ENCODE measurements at regions not wholly inside any gene's neighbourhood (a gene's known extent, or its start where the extent isn't known, plus 50 kb on each side); places are given as distances from the start of the nearest gene placed in this dataset.

DNA sequence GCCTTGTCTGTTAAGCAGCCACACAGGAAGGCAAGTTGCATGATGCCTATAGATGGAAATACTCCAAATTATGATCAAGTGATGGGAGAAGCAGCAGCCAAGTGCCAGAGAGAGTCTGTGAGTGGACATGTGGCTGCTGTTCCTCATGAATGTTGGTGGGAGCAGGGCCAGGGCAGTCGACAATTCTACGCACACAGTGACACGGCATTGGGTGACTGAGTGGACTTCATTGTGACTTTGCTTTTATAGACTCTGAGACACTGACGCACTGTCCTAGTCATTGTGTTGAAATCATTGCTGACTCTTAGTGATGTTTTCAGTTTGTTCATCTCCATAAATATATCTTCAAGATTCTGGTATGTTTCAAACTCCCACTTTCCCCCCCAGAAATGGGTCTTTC lies 246.3 kb upstream of the SEMA6D start:
- Mint-ChIP-seq H3K36me3 (ENCODE audit: insufficient read depth, unreplicated experiment) (peaks cover 4% of the 10 kb centered on the region), H3K27ac (ENCODE audit: unreplicated experiment) (no peak overlapping the region), H3K4me1 (ENCODE audit: low read depth, unreplicated experiment) (no peaks in the 10 kb centered on the region), H3K4me3 (ENCODE audit: low read depth, unreplicated experiment) (no peak overlapping the region), H3K27me3 (ENCODE audit: unreplicated experiment) (no peaks in the 10 kb centered on the region), H3K9me3 (ENCODE audit: low read depth, unreplicated experiment) (peaks cover 5% of the 10 kb centered on the region)
- TF ChIP-seq, protein P1, sequence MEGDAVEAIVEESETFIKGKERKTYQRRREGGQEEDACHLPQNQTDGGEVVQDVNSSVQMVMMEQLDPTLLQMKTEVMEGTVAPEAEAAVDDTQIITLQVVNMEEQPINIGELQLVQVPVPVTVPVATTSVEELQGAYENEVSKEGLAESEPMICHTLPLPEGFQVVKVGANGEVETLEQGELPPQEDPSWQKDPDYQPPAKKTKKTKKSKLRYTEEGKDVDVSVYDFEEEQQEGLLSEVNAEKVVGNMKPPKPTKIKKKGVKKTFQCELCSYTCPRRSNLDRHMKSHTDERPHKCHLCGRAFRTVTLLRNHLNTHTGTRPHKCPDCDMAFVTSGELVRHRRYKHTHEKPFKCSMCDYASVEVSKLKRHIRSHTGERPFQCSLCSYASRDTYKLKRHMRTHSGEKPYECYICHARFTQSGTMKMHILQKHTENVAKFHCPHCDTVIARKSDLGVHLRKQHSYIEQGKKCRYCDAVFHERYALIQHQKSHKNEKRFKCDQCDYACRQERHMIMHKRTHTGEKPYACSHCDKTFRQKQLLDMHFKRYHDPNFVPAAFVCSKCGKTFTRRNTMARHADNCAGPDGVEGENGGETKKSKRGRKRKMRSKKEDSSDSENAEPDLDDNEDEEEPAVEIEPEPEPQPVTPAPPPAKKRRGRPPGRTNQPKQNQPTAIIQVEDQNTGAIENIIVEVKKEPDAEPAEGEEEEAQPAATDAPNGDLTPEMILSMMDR (IDR thresholded peaks at IDR 0.05; ENCODE audit: unreplicated experiment) = no peak
- BruUV-seq (replicated peaks) = no TSS peak
- intact Hi-C loops (cut with micrococcal nuclease; ENCODE audit: unreplicated experiment) = loop anchor here (1.0 kb wide), 1 partner anchor 517 kb away; no protein-coding TSS in a partner anchor
- no peak for DNase-seq
- CTCF ChIA-PET = no interaction called here

DNA sequence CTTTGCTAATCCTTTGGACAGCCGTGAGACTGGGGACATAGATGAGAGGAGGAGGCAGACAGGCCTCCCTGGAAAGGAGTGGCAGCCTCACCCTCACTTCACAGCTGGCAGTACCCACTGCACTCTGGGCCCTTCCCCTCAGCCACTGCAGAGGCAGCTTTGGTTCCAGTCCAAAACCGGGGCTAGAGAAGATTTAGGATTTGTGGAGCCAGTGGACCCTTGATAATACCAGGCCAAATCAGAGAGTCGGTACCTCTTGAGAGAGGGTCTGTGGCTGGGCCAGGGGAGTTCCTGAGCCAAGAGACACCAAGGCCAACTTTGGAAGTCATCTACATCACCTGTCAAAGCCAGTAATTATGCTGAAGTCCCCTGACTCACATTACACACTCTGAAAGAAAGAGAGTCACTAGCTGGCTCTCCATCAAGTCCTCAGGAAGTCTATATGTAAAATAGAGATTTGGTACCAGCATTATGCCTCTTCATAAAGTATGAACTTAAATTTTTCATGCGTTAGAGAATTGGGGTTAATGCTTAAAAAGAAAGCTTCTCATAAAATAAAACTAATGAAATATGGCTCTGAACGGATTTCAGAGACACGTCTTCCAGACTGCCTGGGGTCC lies 244.1 kb upstream of the SEMA6D start:
- Mint-ChIP-seq H3K27ac (ENCODE audit: unreplicated experiment) (no peak overlapping the region), H3K27me3 (ENCODE audit: unreplicated experiment) (no peaks in the 10 kb centered on the region), H3K4me3 (ENCODE audit: low read depth, unreplicated experiment) (no peak overlapping the region), H3K36me3 (ENCODE audit: insufficient read depth, unreplicated experiment) (peaks cover 4% of the 10 kb centered on the region), H3K9me3 (ENCODE audit: low read depth, unreplicated experiment) (peaks cover 6% of the 10 kb centered on the region), H3K4me1 (ENCODE audit: low read depth, unreplicated experiment) (no peaks in the 10 kb centered on the region)
- CTCF ChIA-PET = no interaction called here
- BruUV-seq (replicated peaks) = no TSS peak
- TF ChIP-seq, protein P1 (IDR thresholded peaks at IDR 0.05; ENCODE audit: unreplicated experiment) = no peak
- DNase-seq = no peak
- intact Hi-C loops (cut with micrococcal nuclease; ENCODE audit: unreplicated experiment) = no loop called here

DNA sequence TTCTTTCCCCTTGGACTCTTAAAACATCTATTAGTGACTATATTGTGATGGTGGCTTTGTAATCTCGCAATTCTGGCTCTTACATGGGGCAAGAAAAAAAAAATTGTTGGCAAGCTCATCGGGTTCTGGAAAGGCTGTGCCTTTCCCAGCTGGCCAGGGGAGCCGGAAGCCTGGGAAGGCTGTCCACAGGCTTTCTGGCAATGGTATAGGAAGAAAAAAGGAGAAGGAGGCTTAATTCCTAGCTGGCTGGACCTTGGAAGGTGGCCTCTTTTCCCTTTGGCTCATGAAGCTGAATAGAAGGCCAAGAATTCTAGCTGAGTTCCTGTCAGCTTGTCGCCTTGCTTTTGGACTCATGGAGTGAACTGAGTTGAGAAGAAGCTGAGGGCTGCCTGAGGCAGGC lies 243.5 kb upstream of the SEMA6D start:
- TF ChIP-seq, protein P1 (IDR thresholded peaks at IDR 0.05; ENCODE audit: unreplicated experiment) = no peak
- no peak overlapping the region for H3K4me3 Mint-ChIP-seq (ENCODE audit: low read depth, unreplicated experiment)
- H3K4me1 Mint-ChIP-seq (ENCODE audit: low read depth, unreplicated experiment) = no peaks in the 10 kb centered on the region
- no peak overlapping the region for H3K27ac Mint-ChIP-seq (ENCODE audit: unreplicated experiment)
- peaks cover 4% of the 10 kb centered on the region for H3K36me3 Mint-ChIP-seq (ENCODE audit: insufficient read depth, unreplicated experiment)
- no peaks in the 10 kb centered on the region for H3K27me3 Mint-ChIP-seq (ENCODE audit: unreplicated experiment)
- CTCF ChIA-PET = no interaction called here
- no TSS peak for BruUV-seq (replicated peaks)
- peaks cover 8% of the 10 kb centered on the region for H3K9me3 Mint-ChIP-seq (ENCODE audit: low read depth, unreplicated experiment)
- intact Hi-C loops (cut with micrococcal nuclease; ENCODE audit: unreplicated experiment) = no loop called here
- DNase-seq = no peak

DNA sequence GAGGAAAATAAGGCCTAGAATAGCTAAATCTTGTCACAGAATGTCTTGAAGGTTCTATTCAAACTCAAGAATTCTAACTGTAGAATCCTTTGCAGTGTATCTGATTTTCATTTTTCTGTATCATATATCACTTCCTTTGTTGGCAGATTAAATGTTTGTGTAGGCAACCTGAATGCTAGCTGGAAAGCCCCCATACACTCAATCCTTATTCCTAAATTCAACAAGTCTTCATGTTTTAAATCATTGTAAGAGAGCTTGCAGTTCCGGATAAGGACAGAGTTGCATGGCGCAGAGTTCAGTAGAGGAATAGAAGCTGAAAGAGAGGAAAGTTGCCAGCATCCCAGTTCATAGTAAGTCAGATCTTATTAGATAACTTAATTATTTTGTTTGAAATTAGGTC lies 242.0 kb upstream of the SEMA6D start:
- DNase-seq = no peak
- Mint-ChIP-seq H3K9me3 (ENCODE audit: low read depth, unreplicated experiment) (peaks cover 11% of the 10 kb centered on the region), H3K36me3 (ENCODE audit: insufficient read depth, unreplicated experiment) (peaks cover 4% of the 10 kb centered on the region), H3K27ac (ENCODE audit: unreplicated experiment) (no peak overlapping the region), H3K4me1 (ENCODE audit: low read depth, unreplicated experiment) (no peaks in the 10 kb centered on the region), H3K4me3 (ENCODE audit: low read depth, unreplicated experiment) (no peak overlapping the region), H3K27me3 (ENCODE audit: unreplicated experiment) (no peaks in the 10 kb centered on the region)
- CTCF ChIA-PET = no interaction called here
- intact Hi-C loops (cut with micrococcal nuclease; ENCODE audit: unreplicated experiment) = no loop called here
- TF ChIP-seq, protein P1 (IDR thresholded peaks at IDR 0.05; ENCODE audit: unreplicated experiment) = no peak
- BruUV-seq (replicated peaks) = no TSS peak
